Glutamatergic neuron (in vitro differentiated cells): ENCODE measurements at regions not wholly inside any gene's neighbourhood (a gene's known extent, or its start where the extent isn't known, plus 50 kb on each side); places are given as distances from the start of the nearest gene placed in this dataset.
A peak's percentile ranks its signal among the peaks of the same experiment; 100 is the strongest.

Experiments
- DNase-seq: peaks from one replicate; pipeline ENCODE4 v3.0.0; 2022
- H3K27ac Mint-ChIP-seq: one replicate; pipeline ENCODE4 v1.8.0; 2020; ENCODE audit warnings: mild to moderate bottlenecking, mixed read lengths, inconsistent platforms; ENCODE audit not compliant: unreplicated experiment
- H3K27me3 Mint-ChIP-seq: one replicate; pipeline ENCODE4 v1.8.0; 2020; ENCODE audit warnings: mild to moderate bottlenecking, moderate library complexity, mixed read lengths, inconsistent platforms; ENCODE audit not compliant: unreplicated experiment
- H3K36me3 Mint-ChIP-seq: one replicate; pipeline ENCODE4 v1.8.0; 2020; ENCODE audit warnings: mild to moderate bottlenecking, mixed read lengths, inconsistent platforms; ENCODE audit not compliant: unreplicated experiment
- H3K4me1 Mint-ChIP-seq: one replicate; pipeline ENCODE4 v1.8.0; 2020; ENCODE audit warnings: mild to moderate bottlenecking, low read depth, mixed read lengths, inconsistent platforms; ENCODE audit not compliant: unreplicated experiment
- H3K4me3 Mint-ChIP-seq: one replicate; pipeline ENCODE4 v1.8.0; 2020; ENCODE audit warnings: mild to moderate bottlenecking, mixed read lengths, inconsistent platforms; ENCODE audit not compliant: unreplicated experiment
- H3K9me3 Mint-ChIP-seq: one replicate; pipeline ENCODE4 v1.8.0; 2020; ENCODE audit warnings: mild to moderate bottlenecking, moderate library complexity, mixed read lengths, inconsistent platforms; ENCODE audit not compliant: unreplicated experiment
- CTCF ChIP-seq: fragments of 200-600 bp; sonication (generic); IDR thresholded peaks from one replicate; pipeline ENCODE4 v1.5.0; 2021; ENCODE audit not compliant: partially characterized antibody, unreplicated experiment

- no peak for TF ChIP-seq CTCF
- H3K9me3 Mint-ChIP-seq = peaks cover 2% of the 10 kb centered on the region
- DNase-seq = no peak
Observed at GRCh38 chr5:167671176-167671575, 620.3 kb upstream of the WWC1 start.

GRCh38 chr5:167673942-167674341 is 617.5 kb upstream of the WWC1 start:
- Mint-ChIP-seq H3K27me3 (no peaks in the 10 kb centered on the region), H3K36me3 (peaks cover 8% of the 10 kb centered on the region), H3K4me1 (peaks cover 23% of the 10 kb centered on the region), H3K4me3 (no peak overlapping the region), H3K9me3 (peaks cover 2% of the 10 kb centered on the region), H3K27ac (no peak overlapping the region)
- TF ChIP-seq CTCF = no peak
- DNase-seq = no peak

More at GRCh38 chr5:167671176-167671575, 620.3 kb upstream of the WWC1 start:
- H3K27ac Mint-ChIP-seq = peak overlapping the region; percentile 98
- no peaks in the 10 kb centered on the region for H3K27me3 Mint-ChIP-seq
- peaks cover 6% of the 10 kb centered on the region for H3K36me3 Mint-ChIP-seq
- H3K4me1 Mint-ChIP-seq = peaks cover 29% of the 10 kb centered on the region
- no peak overlapping the region for H3K4me3 Mint-ChIP-seq

GRCh38 chr5:167678481-167678880 is 613.0 kb upstream of the WWC1 start:
- Mint-ChIP-seq H3K27me3 (no peaks in the 10 kb centered on the region), H3K27ac (no peak overlapping the region), H3K4me1 (no peaks in the 10 kb centered on the region), H3K9me3 (peaks cover 3% of the 10 kb centered on the region), H3K36me3 (peaks cover 8% of the 10 kb centered on the region), H3K4me3 (no peak overlapping the region)
- no peak for TF ChIP-seq CTCF
- DNase-seq = no peak

DNA sequence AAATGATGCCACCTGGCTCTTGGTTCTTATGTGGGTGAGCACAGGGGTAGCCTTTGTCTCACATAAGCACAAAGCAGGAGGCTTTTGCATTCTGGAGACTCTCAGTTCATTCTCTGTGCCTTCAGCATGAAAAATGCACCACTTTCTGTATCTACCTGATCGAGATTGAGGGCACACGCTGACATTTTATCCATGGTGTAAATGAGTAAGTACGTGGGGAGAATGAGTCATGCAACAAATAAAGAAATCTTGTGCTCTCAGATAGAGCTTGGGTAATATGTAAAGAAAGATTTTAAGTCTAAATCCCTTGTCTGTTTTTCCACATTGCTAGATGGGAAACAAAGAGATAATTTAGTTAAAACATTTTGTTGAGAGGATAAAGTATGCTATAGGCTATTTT is 607.2 kb upstream of the WWC1 start:
- no peak for DNase-seq
- Mint-ChIP-seq H3K4me3 (no peak overlapping the region), H3K36me3 (no peaks in the 10 kb centered on the region), H3K4me1 (peaks cover 4% of the 10 kb centered on the region), H3K27ac (no peak overlapping the region), H3K27me3 (no peaks in the 10 kb centered on the region), H3K9me3 (peaks cover 5% of the 10 kb centered on the region)
- TF ChIP-seq CTCF = no peak

GRCh38 chr5:167688341-167689130 is 602.9 kb upstream of the WWC1 start:
- Mint-ChIP-seq H3K27me3 (no peaks in the 10 kb centered on the region), H3K9me3 (peaks cover 5% of the 10 kb centered on the region), H3K36me3 (no peaks in the 10 kb centered on the region), H3K27ac (no peak overlapping the region), H3K4me1 (peaks cover 9% of the 10 kb centered on the region), H3K4me3 (no peak overlapping the region)
- no peak for DNase-seq
- no peak for TF ChIP-seq CTCF
